GM12891 (cell line): ENCODE measurements at regions not wholly inside any gene's neighbourhood (a gene's known extent, or its start where the extent isn't known, plus 50 kb on each side); places are given as distances from the start of the nearest gene placed in this dataset.

Experiments
- DNase-seq: peaks from one replicate; pipeline ENCODE4 v3.0.0; 2011; ENCODE audit warnings: low spot score; ENCODE audit not compliant: insufficient read length
- FAIRE-seq: peaks from 2 replicates; lab custom pipeline; 2011; peaks lifted over from hg19 to GRCh38; lab: Jason Lieb, UNC
- PAX5 ChIP-seq: IDR thresholded peaks from 2 replicates; pipeline ENCODE4 v1.6.1; 2011; ENCODE audit warnings: low read length, moderate library complexity, mild to moderate bottlenecking; ENCODE audit not compliant: insufficient read depth, severe bottlenecking
- POLR2A ChIP-seq: IDR thresholded peaks from 2 replicates; pipeline ENCODE4 v1.6.1; 2011; ENCODE audit warnings: low read depth, low read length, control low read depth
- POLR2AphosphoS5 ChIP-seq: IDR thresholded peaks from 2 replicates; pipeline ENCODE4 v1.6.1; 2011; ENCODE audit warnings: low read depth, low read length, control low read depth
- POU2F2 ChIP-seq: IDR thresholded peaks from 2 replicates; pipeline ENCODE4 v1.6.1; 2011; ENCODE audit warnings: low read depth, mild to moderate bottlenecking, control low read depth, low read length, moderate library complexity
- SPI1 ChIP-seq: IDR thresholded peaks from 2 replicates; pipeline ENCODE4 v1.6.1; 2011; ENCODE audit warnings: low read depth, low read length, control low read depth
- TAF1 ChIP-seq: IDR thresholded peaks from 2 replicates; pipeline ENCODE4 v1.6.1; 2011; ENCODE audit warnings: low read depth, low read length, control low read depth

GRCh38 chr9:97747201-97747965 is 50.2 kb upstream of the XPA start:
- DNase-seq = no peak
- no peak for FAIRE-seq
- TF ChIP-seq POLR2AphosphoS5 (no peak), TAF1 (no peak), POU2F2 (no peak), POLR2A (no peak), PAX5 (no peak)

GRCh38 chr9:97748525-97748924 is 51.4 kb upstream of the XPA start:
- FAIRE-seq = no peak
- DNase-seq = no peak
- TF ChIP-seq SPI1 = no peak
- no peak for TF ChIP-seq POU2F2
- no peak for TF ChIP-seq POLR2A
- no peak for TF ChIP-seq TAF1
- TF ChIP-seq PAX5 = no peak
- no peak for TF ChIP-seq POLR2AphosphoS5

- TF ChIP-seq POU2F2 = no peak
- TF ChIP-seq TAF1 = no peak
- TF ChIP-seq PAX5 = no peak
- TF ChIP-seq POLR2AphosphoS5 = no peak
- TF ChIP-seq SPI1 = no peak
- TF ChIP-seq POLR2A = no peak
- FAIRE-seq = no peak
These were observed 52.8 kb upstream of the XPA start for GRCh38 chr9:97749928-97750327.

GRCh38 chr9:97751531-97751930 is 54.4 kb upstream of the XPA start:
- DNase-seq = no peak
- TF ChIP-seq POLR2A (no peak), POU2F2 (no peak), PAX5 (no peak), TAF1 (no peak), SPI1 (no peak), POLR2AphosphoS5 (no peak)
- no peak for FAIRE-seq

More at GRCh38 chr9:97749928-97750327, 52.8 kb upstream of the XPA start:
- no peak for DNase-seq

GRCh38 chr9:97752274-97752673 is 55.1 kb upstream of the XPA start:
- no peak for FAIRE-seq
- TF ChIP-seq TAF1 = no peak
- no peak for TF ChIP-seq POLR2A
- no peak for TF ChIP-seq POU2F2
- TF ChIP-seq POLR2AphosphoS5 = no peak
- TF ChIP-seq SPI1 = no peak
- TF ChIP-seq PAX5 = no peak

GRCh38 chr9:97753364-97753763 is 56.2 kb upstream of the XPA start:
- FAIRE-seq = peak; percentile 23
- TF ChIP-seq TAF1 (no peak), SPI1 (no peak), POLR2AphosphoS5 (no peak), POLR2A (no peak), POU2F2 (no peak), PAX5 (no peak)

More at GRCh38 chr9:97752274-97752673, 55.1 kb upstream of the XPA start:
- no peak for DNase-seq

GRCh38 chr9:97753975-97754374 is 56.8 kb upstream of the XPA start:
- FAIRE-seq = no peak
- DNase-seq = no peak
- no peak for TF ChIP-seq POU2F2
- TF ChIP-seq TAF1 = no peak
- no peak for TF ChIP-seq POLR2A
- TF ChIP-seq POLR2AphosphoS5 = no peak
- no peak for TF ChIP-seq PAX5
- TF ChIP-seq SPI1 = no peak

More at GRCh38 chr9:97753364-97753763, 56.2 kb upstream of the XPA start:
- no peak for DNase-seq

- TF ChIP-seq POU2F2 (no peak), POLR2AphosphoS5 (no peak), TAF1 (no peak), POLR2A (no peak), SPI1 (no peak), PAX5 (no peak)
- DNase-seq (no peak), FAIRE-seq (no peak)
These were observed 58.6 kb upstream of the XPA start for GRCh38 chr9:97755618-97756267.

- TF ChIP-seq SPI1 = no peak
- TF ChIP-seq TAF1 = no peak
- no peak for TF ChIP-seq POLR2AphosphoS5
- no peak for TF ChIP-seq PAX5
- no peak for TF ChIP-seq POU2F2
- no peak for TF ChIP-seq POLR2A
- FAIRE-seq (no peak), DNase-seq (no peak)
These were observed 59.9 kb upstream of the XPA start for GRCh38 chr9:97756991-97757390.

GRCh38 chr9:97758334-97758916 is 61.3 kb upstream of the XPA start:
- FAIRE-seq (no peak), DNase-seq (no peak)
- TF ChIP-seq POU2F2 (no peak), PAX5 (no peak), SPI1 (no peak), POLR2AphosphoS5 (no peak)
